Esophagus muscularis mucosa (tissue), 4 donors: ENCODE measurements at regions not wholly inside any gene's neighbourhood (a gene's known extent, or its start where the extent isn't known, plus 50 kb on each side); places are given as distances from the start of the nearest gene placed in this dataset.

Experiments used
- DNase-seq: peaks from one replicate; pipeline ENCODE4 v3.0.0-alpha.2; 2017; ENCODE audit errors: extremely low spot score
- H3K27ac ChIP-seq, 4 donors: fragments of 200-600 bp; sonication (generic); replicated peaks in 1 of 4; 1 replicate in 3 of 4; 2 replicates in 1 of 4; pipeline ENCODE4 v1.5.1; 2016 to 2019; ENCODE audit warnings: mild to moderate bottlenecking in 1 of 4
- H3K27me3 ChIP-seq, 4 donors: fragments of 200-600 bp; sonication (generic); one replicate each; pipeline versions ENCODE4 v1.5.1 to v1.6.0; 2016 to 2019
- H3K36me3 ChIP-seq, 4 donors: fragments of 200-600 bp; sonication (generic); one replicate each; pipeline ENCODE4 v1.5.1; 2016 to 2019
- H3K4me1 ChIP-seq, 4 donors: fragments of 200-600 bp; sonication (generic); one replicate each; pipeline ENCODE4 v1.5.1; 2016 to 2019
- H3K4me3 ChIP-seq, 4 donors: fragments of 200-600 bp; sonication (generic); 1 replicate in 2 of 4; 2 replicates in 2 of 4; pipeline ENCODE4 v1.5.1; 2016 to 2019; ENCODE audit warnings: mild to moderate bottlenecking in 4 of 4, moderate library complexity in 1 of 4
- H3K9me3 ChIP-seq, 4 donors: fragments of 200-600 bp; sonication (generic); 1 replicate in 3 of 4; 2 replicates in 1 of 4; pipeline ENCODE4 v1.5.1; 2016 to 2019
- EP300 ChIP-seq: sonication (generic); formaldehyde crosslinking; IDR thresholded peaks from one replicate; pipeline ENCODE4 v1.6.1; 2017; ENCODE audit warnings: antibody characterized with exemption
- POLR2A ChIP-seq: fragments of 450-650 bp; IDR thresholded peaks from one replicate; pipeline ENCODE4 v1.6.1; 2017; ENCODE audit warnings: antibody characterized with exemption, moderate library complexity, mild to moderate bottlenecking, low read depth
- POLR2AphosphoS5 ChIP-seq, 2 donors: sonication (generic); formaldehyde crosslinking; IDR thresholded peaks; one replicate each; pipeline ENCODE4 v1.6.1; 2017; ENCODE audit warnings: antibody characterized with exemption in 2 of 2
- WGBS: methylation state at CpG from one replicate; pipeline ENCODE4 v1.1.5; 2018; 5-methylcytosine and 5-hydroxymethylcytosine counted together
- intact Hi-C: fragments of 100-400 bp; cut with DNase I; formaldehyde crosslinking; loops from one replicate; pipeline ENCODE4 v1.15.1; 2023
- TF ChIP-seq, protein P1 (sequence below), 3 experiments: fragments of 200-600 bp in 2 of 3; fragments of 450-650 bp in 1 of 3; sonication (generic) in 2 of 3; IDR thresholded peaks; one replicate each; pipeline ENCODE4 v1.5.1; 2017 to 2019; ENCODE audit warnings: antibody characterized with exemption in 3 of 3, mild to moderate bottlenecking in 2 of 3, moderate library complexity in 1 of 3

- no peak for DNase-seq
- intact Hi-C loops = no loop called here
- Histone ChIP-seq H3K27ac (no peak overlapping the region), H3K9me3 (no peaks in the 10 kb centered on the region), H3K4me3 (no peak overlapping the region), H3K4me1 (no peaks in the 10 kb centered on the region), H3K27me3 (no peaks in the 10 kb centered on the region), H3K36me3 (no peaks in the 10 kb centered on the region)
- WGBS = 51% methylated on average over 6 of the region's 6 CpGs
- TF ChIP-seq EP300 (no peak), POLR2A (no peak), POLR2AphosphoS5 (IDR thresholded peaks at IDR 0.05) (no peak)
- TF ChIP-seq, protein P1, sequence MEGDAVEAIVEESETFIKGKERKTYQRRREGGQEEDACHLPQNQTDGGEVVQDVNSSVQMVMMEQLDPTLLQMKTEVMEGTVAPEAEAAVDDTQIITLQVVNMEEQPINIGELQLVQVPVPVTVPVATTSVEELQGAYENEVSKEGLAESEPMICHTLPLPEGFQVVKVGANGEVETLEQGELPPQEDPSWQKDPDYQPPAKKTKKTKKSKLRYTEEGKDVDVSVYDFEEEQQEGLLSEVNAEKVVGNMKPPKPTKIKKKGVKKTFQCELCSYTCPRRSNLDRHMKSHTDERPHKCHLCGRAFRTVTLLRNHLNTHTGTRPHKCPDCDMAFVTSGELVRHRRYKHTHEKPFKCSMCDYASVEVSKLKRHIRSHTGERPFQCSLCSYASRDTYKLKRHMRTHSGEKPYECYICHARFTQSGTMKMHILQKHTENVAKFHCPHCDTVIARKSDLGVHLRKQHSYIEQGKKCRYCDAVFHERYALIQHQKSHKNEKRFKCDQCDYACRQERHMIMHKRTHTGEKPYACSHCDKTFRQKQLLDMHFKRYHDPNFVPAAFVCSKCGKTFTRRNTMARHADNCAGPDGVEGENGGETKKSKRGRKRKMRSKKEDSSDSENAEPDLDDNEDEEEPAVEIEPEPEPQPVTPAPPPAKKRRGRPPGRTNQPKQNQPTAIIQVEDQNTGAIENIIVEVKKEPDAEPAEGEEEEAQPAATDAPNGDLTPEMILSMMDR (IDR thresholded peaks at IDR 0.05) = no peak
Observed at GRCh38 chr13:48810013-48810412, 156.3 kb downstream of the CYSLTR2 start.

DNA sequence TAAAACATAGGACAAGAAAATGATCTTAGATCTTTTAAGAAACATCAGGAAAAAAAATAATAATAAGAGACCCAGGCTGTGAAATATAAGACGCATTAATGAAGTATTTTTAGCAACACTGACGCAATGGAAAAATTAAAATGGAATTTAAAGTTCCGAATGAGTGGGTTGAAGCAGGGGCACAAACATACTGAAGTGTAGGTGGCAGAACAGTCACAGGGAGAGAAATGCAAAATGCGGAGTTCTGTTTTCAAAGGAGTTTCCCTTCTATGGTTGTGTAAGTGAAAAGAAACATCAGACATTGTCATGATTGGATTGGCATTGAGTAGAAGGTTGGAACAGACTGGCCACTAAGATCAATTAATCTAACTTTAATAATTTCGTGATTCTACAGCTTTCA is 159.8 kb downstream of the CYSLTR2 start:
- intact Hi-C loops = no loop called here
- TF ChIP-seq EP300 = no peak
- TF ChIP-seq POLR2AphosphoS5 (IDR thresholded peaks at IDR 0.05) = no peak
- no peak for TF ChIP-seq POLR2A
- TF ChIP-seq, protein P1 (IDR thresholded peaks at IDR 0.05) = no peak
- WGBS = 79% methylated on average over 5 of the region's 5 CpGs
- Histone ChIP-seq H3K27me3 (no peaks in the 10 kb centered on the region), H3K9me3 (no peaks in the 10 kb centered on the region), H3K4me1 (peaks cover 0 to 3% (median 0%) of the 10 kb centered on the region in 4 donors), H3K27ac (no peak overlapping the region), H3K4me3 (no peak overlapping the region), H3K36me3 (no peaks in the 10 kb centered on the region)
- no peak for DNase-seq

DNA sequence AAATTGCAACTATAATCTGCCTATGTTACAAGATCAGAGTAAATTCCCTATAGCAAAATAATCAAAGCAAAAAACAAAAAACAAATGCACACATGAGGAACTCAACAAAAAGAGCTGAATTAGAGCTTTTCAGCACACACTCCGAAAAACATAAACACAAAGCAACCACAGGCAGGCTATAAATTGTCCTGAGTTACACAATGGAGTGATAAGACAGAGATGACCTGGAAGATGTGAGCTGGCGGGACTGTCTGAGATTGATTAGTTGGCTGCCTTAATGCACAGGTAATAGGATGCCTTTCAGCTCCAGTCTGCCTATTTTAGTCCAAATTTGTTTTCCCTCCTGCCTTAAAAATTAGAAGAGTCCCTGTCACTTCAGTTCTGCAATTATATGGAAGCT is 159.0 kb upstream of the FNDC3A start:
- intact Hi-C loops = no loop called here
- TF ChIP-seq, protein P1 (IDR thresholded peaks at IDR 0.05) = no peak
- TF ChIP-seq POLR2AphosphoS5 (IDR thresholded peaks at IDR 0.05) (no peak), EP300 (no peak), POLR2A (no peak)
- Histone ChIP-seq H3K4me1 (peaks cover 0 to 5% (median 0%) of the 10 kb centered on the region in 4 donors), H3K27ac (no peak overlapping the region), H3K36me3 (no peaks in the 10 kb centered on the region), H3K4me3 (no peak overlapping the region), H3K27me3 (no peaks in the 10 kb centered on the region), H3K9me3 (no peaks in the 10 kb centered on the region)
- DNase-seq = no peak
- 67% methylated on average over 2 of the region's 2 CpGs for WGBS

GRCh38 chr13:48817166-48817802 is 158.4 kb upstream of the FNDC3A start:
- H3K27ac ChIP-seq = no peak overlapping the region
- intact Hi-C loops = no loop called here
- no peaks in the 10 kb centered on the region for H3K27me3 ChIP-seq
- H3K9me3 ChIP-seq = no peaks in the 10 kb centered on the region
- H3K4me1 ChIP-seq = peaks cover 0 to 5% (median 0%) of the 10 kb centered on the region in 4 donors
- no peak for DNase-seq
- no peaks in the 10 kb centered on the region for H3K36me3 ChIP-seq
- H3K4me3 ChIP-seq = no peak overlapping the region
- no peak for TF ChIP-seq POLR2A
- TF ChIP-seq EP300 = no peak
- no peak for TF ChIP-seq POLR2AphosphoS5 (IDR thresholded peaks at IDR 0.05)
- TF ChIP-seq, protein P1 (IDR thresholded peaks at IDR 0.05) = no peak
- WGBS = 85% methylated on average over 5 of the region's 5 CpGs
